Body of pancreas (tissue), 4 donors: ENCODE measurements at regions not wholly inside any gene's neighbourhood (a gene's known extent, or its start where the extent isn't known, plus 50 kb on each side); places are given as distances from the start of the nearest gene placed in this dataset.

Source experiments
- ATAC-seq: fragments of 150-250 bp; one replicate; pipeline ENCODE4 v1.9.1; 2016
- DNase-seq, 4 donors: peaks; one replicate each; pipeline ENCODE4 v3.0.0-alpha.2; 2019
- H3K27ac ChIP-seq, 4 donors: fragments of 200-600 bp; sonication (generic); 1 replicate in 3 of 4; 2 replicates in 1 of 4; pipeline versions ENCODE4 v1.5.1 to v1.6.1; 2016 to 2019; ENCODE audit warnings: mild to moderate bottlenecking in 1 of 4, mixed read lengths in 1 of 4, moderate library complexity in 1 of 4
- H3K27me3 ChIP-seq, 2 donors: fragments of 200-600 bp; sonication (generic); one replicate each; pipeline ENCODE4 v1.6.0; 2016; ENCODE audit warnings: mild to moderate bottlenecking in 1 of 2
- H3K36me3 ChIP-seq, 2 donors: fragments of 200-600 bp; sonication (generic); replicated peaks in 1 of 2; 2 replicates each; pipeline ENCODE4 v1.5.1; 2016; ENCODE audit warnings: low read depth in 2 of 2; ENCODE audit not compliant: insufficient read depth in 1 of 2
- H3K4me1 ChIP-seq: fragments of 200-600 bp; sonication (generic); one replicate; pipeline ENCODE4 v1.6.0; 2016
- H3K4me3 ChIP-seq, 2 donors: fragments of 200-600 bp; sonication (generic); 1 replicate in 1 of 2; 2 replicates in 1 of 2; pipeline ENCODE4 v1.5.1; 2016 to 2019
- H3K9me3 ChIP-seq, 3 donors: fragments of 200-600 bp; sonication (generic); 1 replicate in 2 of 3; 2 replicates in 1 of 3; pipeline ENCODE4 v1.5.1; 2016
- POLR2A ChIP-seq, 3 donors: fragments of 450-650 bp; IDR thresholded peaks; one replicate each; pipeline ENCODE4 v1.6.1; 2016; ENCODE audit warnings: antibody characterized with exemption in 3 of 3, mild to moderate bottlenecking in 2 of 3
- WGBS, 2 donors: methylation state at CpG; one replicate each; pipeline ENCODE4 v1.1.5; 2017; 5-methylcytosine and 5-hydroxymethylcytosine counted together
- intact Hi-C: fragments of 100-400 bp; cut with DNase I; formaldehyde crosslinking; loops from one replicate; pipeline ENCODE4 v1.15.1; 2023
- TF ChIP-seq, protein P1 (sequence below), 7 experiments: fragments of 450-650 bp in 4 of 7; fragments of 200-600 bp in 3 of 7; sonication (generic) in 3 of 7; IDR thresholded peaks; one replicate each; pipeline ENCODE4 v1.5.1; 2016 to 2019; ENCODE audit warnings: antibody characterized with exemption in 7 of 7

- intact Hi-C loops: no loop called here
- no peaks in the 10 kb centered on the region for H3K4me1 ChIP-seq
- TF ChIP-seq, protein P1, sequence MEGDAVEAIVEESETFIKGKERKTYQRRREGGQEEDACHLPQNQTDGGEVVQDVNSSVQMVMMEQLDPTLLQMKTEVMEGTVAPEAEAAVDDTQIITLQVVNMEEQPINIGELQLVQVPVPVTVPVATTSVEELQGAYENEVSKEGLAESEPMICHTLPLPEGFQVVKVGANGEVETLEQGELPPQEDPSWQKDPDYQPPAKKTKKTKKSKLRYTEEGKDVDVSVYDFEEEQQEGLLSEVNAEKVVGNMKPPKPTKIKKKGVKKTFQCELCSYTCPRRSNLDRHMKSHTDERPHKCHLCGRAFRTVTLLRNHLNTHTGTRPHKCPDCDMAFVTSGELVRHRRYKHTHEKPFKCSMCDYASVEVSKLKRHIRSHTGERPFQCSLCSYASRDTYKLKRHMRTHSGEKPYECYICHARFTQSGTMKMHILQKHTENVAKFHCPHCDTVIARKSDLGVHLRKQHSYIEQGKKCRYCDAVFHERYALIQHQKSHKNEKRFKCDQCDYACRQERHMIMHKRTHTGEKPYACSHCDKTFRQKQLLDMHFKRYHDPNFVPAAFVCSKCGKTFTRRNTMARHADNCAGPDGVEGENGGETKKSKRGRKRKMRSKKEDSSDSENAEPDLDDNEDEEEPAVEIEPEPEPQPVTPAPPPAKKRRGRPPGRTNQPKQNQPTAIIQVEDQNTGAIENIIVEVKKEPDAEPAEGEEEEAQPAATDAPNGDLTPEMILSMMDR (IDR thresholded peaks at IDR 0.05): no peak
- TF ChIP-seq POLR2A (IDR thresholded peaks at IDR 0.05): no peak
- H3K9me3 ChIP-seq: no peaks in the 10 kb centered on the region
- no peak overlapping the region for H3K27ac ChIP-seq
- H3K4me3 ChIP-seq: no peak overlapping the region
- H3K27me3 ChIP-seq: no peaks in the 10 kb centered on the region
- no peaks in the 10 kb centered on the region for H3K36me3 ChIP-seq
- 70 to 87% methylated on average over 3 of the region's 3 CpGs for WGBS, 2 donors
- ATAC-seq (no peak), DNase-seq (no peak)
These were observed 181.9 kb downstream of the SCP2D1 start for GRCh38 chr20:18995455-18995854.

DNA sequence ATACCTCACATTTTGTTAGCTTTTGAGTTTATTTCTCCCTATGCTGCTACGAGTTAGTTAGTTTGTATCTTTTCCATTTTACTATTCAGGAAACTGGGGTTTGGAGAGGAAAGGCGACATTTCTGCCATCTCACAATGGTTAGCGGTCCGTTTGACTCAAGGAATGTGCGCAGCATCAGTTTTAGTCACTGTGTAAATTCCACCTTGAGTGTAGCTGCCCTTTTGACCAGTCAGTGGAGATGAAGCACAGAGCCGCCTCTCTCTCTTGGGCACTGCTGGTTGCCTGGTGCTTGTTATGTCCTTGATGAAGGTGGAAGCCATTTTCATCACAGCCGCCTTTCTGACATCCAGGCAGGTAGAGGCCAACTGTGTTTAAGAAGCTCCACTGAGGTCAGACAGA is 185.5 kb downstream of the SCP2D1 start:
- 81 to 85% methylated on average over 7 of the region's 7 CpGs for WGBS, 2 donors
- Histone ChIP-seq H3K27me3 (no peaks in the 10 kb centered on the region), H3K36me3 (no peaks in the 10 kb centered on the region), H3K4me1 (no peaks in the 10 kb centered on the region), H3K4me3 (no peak overlapping the region), H3K27ac (no peak overlapping the region), H3K9me3 (no peaks in the 10 kb centered on the region)
- TF ChIP-seq POLR2A (IDR thresholded peaks at IDR 0.05): no peak
- TF ChIP-seq, protein P1 (IDR thresholded peaks at IDR 0.05): no peak
- DNase-seq (no peak), ATAC-seq (no peak)
- intact Hi-C loops: no loop called here

GRCh38 chr20:19000078-19000477 is 186.5 kb downstream of the SCP2D1 start:
- ATAC-seq (no peak), DNase-seq (no peak)
- Histone ChIP-seq H3K4me3 (no peak overlapping the region), H3K27ac (no peak overlapping the region), H3K4me1 (no peaks in the 10 kb centered on the region), H3K27me3 (no peaks in the 10 kb centered on the region), H3K36me3 (no peaks in the 10 kb centered on the region), H3K9me3 (no peaks in the 10 kb centered on the region)
- 79 to 85% methylated on average over 7 of the region's 7 CpGs for WGBS, 2 donors
- TF ChIP-seq POLR2A (IDR thresholded peaks at IDR 0.05): no peak
- TF ChIP-seq, protein P1 (IDR thresholded peaks at IDR 0.05): no peak
- intact Hi-C loops: no loop called here

DNA sequence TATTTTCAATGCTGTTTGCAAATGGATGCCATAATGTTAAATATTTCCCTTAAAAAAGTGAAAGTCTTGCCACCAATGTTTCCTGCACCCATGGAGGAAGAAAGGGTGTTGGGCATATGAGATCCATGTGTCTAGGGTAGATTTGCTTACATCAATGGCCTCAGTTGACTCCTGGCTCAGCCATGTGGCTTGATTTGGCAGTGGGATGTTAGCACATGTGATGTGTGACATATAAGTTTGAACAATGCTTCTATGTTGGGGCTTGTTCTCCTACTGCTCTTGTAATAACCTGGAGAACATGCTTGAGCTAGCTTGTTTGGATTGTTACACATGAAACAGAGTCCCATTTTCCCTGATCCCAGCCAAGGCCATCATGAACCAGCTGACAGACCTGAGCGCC is 187.6 kb downstream of the SCP2D1 start:
- H3K9me3 ChIP-seq: no peaks in the 10 kb centered on the region
- intact Hi-C loops: no loop called here
- no peak for ATAC-seq
- no peaks in the 10 kb centered on the region for H3K4me1 ChIP-seq
- 75 to 83% methylated on average over 1 of the region's 1 CpG for WGBS, 2 donors
- H3K27me3 ChIP-seq: no peaks in the 10 kb centered on the region
- DNase-seq: no peak
- no peak overlapping the region for H3K4me3 ChIP-seq
- TF ChIP-seq, protein P1 (IDR thresholded peaks at IDR 0.05): no peak
- TF ChIP-seq POLR2A (IDR thresholded peaks at IDR 0.05): no peak
- no peaks in the 10 kb centered on the region for H3K36me3 ChIP-seq
- H3K27ac ChIP-seq: no peak overlapping the region
